ENCODE measurements at regions not wholly inside any gene's neighbourhood (a gene's known extent, or its start where the extent isn't known, plus 50 kb on each side); places are given as distances from the start of the nearest gene placed in this dataset.

- H3K4me3 Mint-ChIP-seq (ENCODE audit: low read depth), result no peak overlapping the region
- no peaks in the 10 kb centered on the region for H3K36me3 Mint-ChIP-seq (ENCODE audit: insufficient read depth)
- H3K27ac Mint-ChIP-seq, result no peak overlapping the region
- DNase-seq (ENCODE audit: low spot score, unreplicated experiment), result no peak
- peaks cover 12% of the 10 kb centered on the region for H3K4me1 Mint-ChIP-seq (ENCODE audit: low read depth)
- peaks cover 45% of the 10 kb centered on the region for H3K27me3 Mint-ChIP-seq
- H3K9me3 Mint-ChIP-seq (ENCODE audit: low read depth), result no peaks in the 10 kb centered on the region
- TF ChIP-seq CTCF (IDR thresholded peaks at IDR 0.05; ENCODE audit: unreplicated experiment), result no peak
These were observed 85.2 kb downstream of the GLI2 start for GRCh38 chr2:120820953-120821279.

GRCh38 chr2:120821446-120822160 is 85.9 kb downstream of the GLI2 start:
- no peak for DNase-seq (ENCODE audit: low spot score, unreplicated experiment)
- Mint-ChIP-seq H3K27me3 (peaks cover 45% of the 10 kb centered on the region), H3K9me3 (ENCODE audit: low read depth) (no peaks in the 10 kb centered on the region), H3K4me1 (ENCODE audit: low read depth) (peaks cover 12% of the 10 kb centered on the region), H3K36me3 (ENCODE audit: insufficient read depth) (no peaks in the 10 kb centered on the region), H3K4me3 (ENCODE audit: low read depth) (no peak overlapping the region), H3K27ac (no peak overlapping the region)
- no peak for TF ChIP-seq CTCF (IDR thresholded peaks at IDR 0.05; ENCODE audit: unreplicated experiment)

GRCh38 chr2:120822933-120823332 is 87.3 kb downstream of the GLI2 start:
- Mint-ChIP-seq H3K27me3 (peaks cover 49% of the 10 kb centered on the region), H3K9me3 (ENCODE audit: low read depth) (no peaks in the 10 kb centered on the region), H3K36me3 (ENCODE audit: insufficient read depth) (no peaks in the 10 kb centered on the region), H3K27ac (no peak overlapping the region), H3K4me3 (ENCODE audit: low read depth) (no peak overlapping the region), H3K4me1 (ENCODE audit: low read depth) (peaks cover 12% of the 10 kb centered on the region)
- DNase-seq (ENCODE audit: low spot score, unreplicated experiment), result no peak
- TF ChIP-seq CTCF (IDR thresholded peaks at IDR 0.05; ENCODE audit: unreplicated experiment), result no peak

- H3K27me3 Mint-ChIP-seq, result peaks cover 53% of the 10 kb centered on the region
- H3K4me1 Mint-ChIP-seq (ENCODE audit: low read depth), result peaks cover 12% of the 10 kb centered on the region
- no peak for TF ChIP-seq CTCF (IDR thresholded peaks at IDR 0.05; ENCODE audit: unreplicated experiment)
- no peak overlapping the region for H3K4me3 Mint-ChIP-seq (ENCODE audit: low read depth)
- no peaks in the 10 kb centered on the region for H3K9me3 Mint-ChIP-seq (ENCODE audit: low read depth)
- no peak for DNase-seq (ENCODE audit: low spot score, unreplicated experiment)
- H3K27ac Mint-ChIP-seq, result no peak overlapping the region
- no peaks in the 10 kb centered on the region for H3K36me3 Mint-ChIP-seq (ENCODE audit: insufficient read depth)
These were observed 87.9 kb downstream of the GLI2 start for GRCh38 chr2:120823551-120823950.

- Mint-ChIP-seq H3K4me1 (ENCODE audit: low read depth) (peaks cover 12% of the 10 kb centered on the region), H3K36me3 (ENCODE audit: insufficient read depth) (no peaks in the 10 kb centered on the region), H3K27ac (no peak overlapping the region), H3K27me3 (peaks cover 60% of the 10 kb centered on the region), H3K4me3 (ENCODE audit: low read depth) (no peak overlapping the region), H3K9me3 (ENCODE audit: low read depth) (no peaks in the 10 kb centered on the region)
- DNase-seq (ENCODE audit: low spot score, unreplicated experiment), result no peak
- no peak for TF ChIP-seq CTCF (IDR thresholded peaks at IDR 0.05; ENCODE audit: unreplicated experiment)
These were observed 88.6 kb downstream of the GLI2 start for GRCh38 chr2:120824246-120824645.
